MM.1S (cell line): ENCODE measurements at regions not wholly inside any gene's neighbourhood (a gene's known extent, or its start where the extent isn't known, plus 50 kb on each side); places are given as distances from the start of the nearest gene placed in this dataset.

Experiments used
- EZH2 ChIP-seq: fragments of 300-600 bp; sonication (generic); optimal IDR thresholded peaks from 2 replicates; pipeline ENCODE3; 2017; ENCODE audit warnings: low read depth, mild to moderate bottlenecking, antibody characterized with exemption, low read length, mixed read lengths
- TF ChIP-seq, protein P1 (sequence below): fragments of 300-600 bp; sonication (generic); IDR thresholded peaks from 2 replicates; pipeline ENCODE4 v1.5.1; 2016; ENCODE audit warnings: antibody characterized with exemption, low read length, mixed read lengths

DNA sequence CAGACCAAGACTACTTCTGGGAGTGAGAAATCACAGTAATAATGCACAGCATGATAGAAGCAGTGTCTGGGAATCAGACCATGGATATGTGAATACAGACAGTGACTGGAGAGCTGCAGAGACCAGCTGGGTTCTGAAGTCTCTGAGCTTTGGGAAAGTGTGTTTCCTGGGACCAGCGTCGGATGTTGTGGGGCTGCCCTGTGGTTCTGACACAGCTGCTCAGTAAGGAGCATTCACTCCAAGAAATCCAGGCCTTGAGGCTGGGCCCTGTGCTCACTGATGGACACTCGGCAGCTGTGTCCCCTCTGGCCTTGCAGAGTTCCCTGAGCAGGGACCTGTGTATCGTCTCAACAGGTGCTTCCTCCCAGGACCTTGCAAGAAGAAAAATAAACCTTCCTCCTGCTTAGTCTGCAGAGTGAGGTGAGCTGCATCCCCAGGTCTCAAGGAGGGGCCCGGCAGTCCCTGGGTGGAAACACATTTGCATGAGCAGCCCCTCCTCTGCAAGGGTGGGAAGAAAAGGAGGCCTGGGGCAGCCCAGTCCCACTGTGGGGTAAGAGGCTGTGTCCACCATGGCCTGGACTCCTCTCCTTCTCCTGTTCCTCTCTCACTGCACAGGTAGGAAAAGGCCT lies 107.9 kb downstream of the VPREB1 start:
- TF ChIP-seq, protein P1, sequence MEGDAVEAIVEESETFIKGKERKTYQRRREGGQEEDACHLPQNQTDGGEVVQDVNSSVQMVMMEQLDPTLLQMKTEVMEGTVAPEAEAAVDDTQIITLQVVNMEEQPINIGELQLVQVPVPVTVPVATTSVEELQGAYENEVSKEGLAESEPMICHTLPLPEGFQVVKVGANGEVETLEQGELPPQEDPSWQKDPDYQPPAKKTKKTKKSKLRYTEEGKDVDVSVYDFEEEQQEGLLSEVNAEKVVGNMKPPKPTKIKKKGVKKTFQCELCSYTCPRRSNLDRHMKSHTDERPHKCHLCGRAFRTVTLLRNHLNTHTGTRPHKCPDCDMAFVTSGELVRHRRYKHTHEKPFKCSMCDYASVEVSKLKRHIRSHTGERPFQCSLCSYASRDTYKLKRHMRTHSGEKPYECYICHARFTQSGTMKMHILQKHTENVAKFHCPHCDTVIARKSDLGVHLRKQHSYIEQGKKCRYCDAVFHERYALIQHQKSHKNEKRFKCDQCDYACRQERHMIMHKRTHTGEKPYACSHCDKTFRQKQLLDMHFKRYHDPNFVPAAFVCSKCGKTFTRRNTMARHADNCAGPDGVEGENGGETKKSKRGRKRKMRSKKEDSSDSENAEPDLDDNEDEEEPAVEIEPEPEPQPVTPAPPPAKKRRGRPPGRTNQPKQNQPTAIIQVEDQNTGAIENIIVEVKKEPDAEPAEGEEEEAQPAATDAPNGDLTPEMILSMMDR, result no peak
- no peak for TF ChIP-seq EZH2
